ENCODE measurements at regions not wholly inside any gene's neighbourhood (a gene's known extent, or its start where the extent isn't known, plus 50 kb on each side); places are given as distances from the start of the nearest gene placed in this dataset.

- ChIA-PET POLR2A (no interaction called here), CTCF (no interaction called here), RAD21 (ENCODE audit: low non-redundant PET in 1 of 2, low total read pairs in 2 of 2, uncharacterized antibody in 2 of 2, unreplicated experiment in 2 of 2) (no interaction called here)
- ATAC-seq: no peak
- Histone ChIP-seq H3K4me3 (replicated peaks in 1 of 2; ENCODE audit: low read depth in 1 of 2, low read length in 2 of 2) (no peak overlapping the region), H3K79me2 (ENCODE audit: insufficient read depth, low read length) (no peaks in the 10 kb centered on the region), H3K9me2 (ENCODE audit: insufficient read depth) (no peaks in the 10 kb centered on the region), H3K4me2 (ENCODE audit: low read length) (no peak overlapping the region), H3K9me3 (ENCODE audit: control insufficient read depth in 1 of 2, insufficient read depth in 1 of 2, low read depth in 1 of 2, low read length in 2 of 2) (no peaks in the 10 kb centered on the region), H3K9ac (ENCODE audit: low read length) (no peak overlapping the region), H4K20me1 (ENCODE audit: insufficient read depth) (no peaks in the 10 kb centered on the region), H3K27me3 (ENCODE audit: insufficient read depth, low read length) (peaks cover 47% of the 10 kb centered on the region), H3K4me1 (ENCODE audit: control insufficient read depth in 1 of 2, insufficient read depth in 2 of 2, low read length in 2 of 2) (no peaks in the 10 kb centered on the region), H2AFZ (ENCODE audit: low read depth, low read length, poor library complexity, severe bottlenecking) (no peak overlapping the region), H3K27ac (ENCODE audit: low read depth, low read length) (no peak overlapping the region), H3K36me3 (ENCODE audit: control insufficient read depth in 1 of 2, insufficient read depth in 2 of 2, low read length in 2 of 2) (no peaks in the 10 kb centered on the region)
- TF ChIP-seq RAD21 (IDR thresholded peaks at IDR 0.05; ENCODE audit: low read depth) (no peak), SRF (IDR thresholded peaks at IDR 0.05; ENCODE audit: low read depth) (no peak), ZBTB33 (IDR thresholded peaks at IDR 0.05; ENCODE audit: extremely low read depth, insufficient replicate concordance, low read length) (no peak), ZFX (IDR thresholded peaks at IDR 0.05) (no peak), SIN3A (IDR thresholded peaks at IDR 0.05; ENCODE audit: low read depth) (no peak), CTCF (IDR thresholded peaks at IDR 0.05 in 2 of 3, conservative IDR thresholded peaks at IDR 0.05 in 1 of 3; ENCODE audit: borderline replicate concordance in 1 of 3, insufficient read depth in 1 of 3, low read depth in 2 of 3, low read length in 2 of 3) (no peak), POLR2A (IDR thresholded peaks at IDR 0.05; ENCODE audit: borderline replicate concordance, extremely low read depth, insufficient read depth, insufficient read length) (no peak), ELF1 (IDR thresholded peaks at IDR 0.05; ENCODE audit: borderline replicate concordance, low read depth) (no peak), ZNF274 (IDR thresholded peaks at IDR 0.05; ENCODE audit: low read depth, low read length) (no peak), POLR2AphosphoS5 (IDR thresholded peaks at IDR 0.05; ENCODE audit: low read depth, low read length) (no peak), REST (IDR thresholded peaks at IDR 0.05; ENCODE audit: low read depth) (no peak), TCF7L2 (IDR thresholded peaks at IDR 0.05; ENCODE audit: borderline replicate concordance, extremely low read depth, insufficient read depth, insufficient read length) (no peak), JUND (IDR thresholded peaks at IDR 0.05) (no peak), CBX3 (IDR thresholded peaks at IDR 0.05; ENCODE audit: low read depth) (no peak), EGR1 (IDR thresholded peaks at IDR 0.05; ENCODE audit: low read depth) (no peak)
- TF ChIP-seq, protein P1, sequence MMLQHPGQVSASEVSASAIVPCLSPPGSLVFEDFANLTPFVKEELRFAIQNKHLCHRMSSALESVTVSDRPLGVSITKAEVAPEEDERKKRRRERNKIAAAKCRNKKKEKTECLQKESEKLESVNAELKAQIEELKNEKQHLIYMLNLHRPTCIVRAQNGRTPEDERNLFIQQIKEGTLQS (IDR thresholded peaks at IDR 0.05): no peak
- intact Hi-C loops (cut with micrococcal nuclease): loop anchor here (10.0 kb wide), 1 partner anchor 798 kb away; no protein-coding TSS in a partner anchor
- no peak for DNase-seq (ENCODE audit: low read depth, low spot score)
- BruUV-seq (replicated peaks): no TSS peak
Measured at GRCh38 chr2:2692599-2693389, 361.7 kb upstream of the MYT1L start.

All from HCT116 (cell line).